HFFc6 (cell line): ENCODE measurements at regions not wholly inside any gene's neighbourhood (a gene's known extent, or its start where the extent isn't known, plus 50 kb on each side); places are given as distances from the start of the nearest gene placed in this dataset.

ENCODE experiments used
- DNase-seq: peaks from one replicate; pipeline ENCODE4 v3.0.0-alpha.2; 2018
- H3K27ac Mint-ChIP-seq: 2 replicates; pipeline ENCODE4 v1.8.0; 2020; ENCODE audit warnings: mild to moderate bottlenecking, mixed read lengths
- H3K27me3 Mint-ChIP-seq: 2 replicates; pipeline ENCODE4 v1.8.0; 2021; ENCODE audit warnings: mild to moderate bottlenecking, moderate library complexity, mixed read lengths; ENCODE audit not compliant: insufficient read depth
- H3K36me3 Mint-ChIP-seq: 2 replicates; pipeline ENCODE4 v1.8.0; 2021; ENCODE audit warnings: low read depth, mixed read lengths
- H3K4me1 Mint-ChIP-seq: 2 replicates; pipeline ENCODE4 v1.8.0; 2020; ENCODE audit warnings: low read depth, mixed read lengths
- H3K4me3 Mint-ChIP-seq: 2 replicates; pipeline ENCODE4 v1.8.0; 2020; ENCODE audit warnings: mild to moderate bottlenecking, moderate library complexity, mixed read lengths
- H3K9me3 Mint-ChIP-seq: 2 replicates; pipeline ENCODE4 v1.8.0; 2020; ENCODE audit warnings: mild to moderate bottlenecking, mixed read lengths
- CTCF ChIP-seq: fragments of 200-600 bp; sonication (generic); IDR thresholded peaks from 2 replicates; pipeline ENCODE4 v1.5.0; 2021; ENCODE audit warnings: antibody characterized with exemption, mild to moderate bottlenecking

DNA sequence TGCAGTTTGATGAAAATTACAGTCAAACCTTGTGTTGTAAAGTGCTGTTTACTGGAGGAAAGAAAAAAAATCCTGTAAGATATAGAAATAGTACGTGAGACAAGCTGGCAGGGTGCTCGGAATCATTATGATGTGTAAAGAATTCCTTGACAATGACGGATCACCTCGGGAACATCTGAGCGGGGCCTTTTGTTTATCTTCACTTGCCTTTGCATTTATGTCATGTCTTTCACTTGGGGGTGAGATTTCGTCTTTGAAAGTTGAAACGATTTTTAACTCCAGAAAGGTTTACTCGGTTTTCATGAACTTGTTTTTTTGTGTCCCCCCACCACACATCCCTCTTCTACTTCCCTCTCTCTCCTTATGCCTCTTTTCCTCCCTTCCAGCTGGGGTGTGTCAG is 128.3 kb upstream of the VEPH1 start:
- peaks cover 13% of the 10 kb centered on the region for H3K27me3 Mint-ChIP-seq
- no peak for DNase-seq
- H3K36me3 Mint-ChIP-seq: no peaks in the 10 kb centered on the region
- H3K9me3 Mint-ChIP-seq: peaks cover 3% of the 10 kb centered on the region; the same call in 1 of the 2 replicates
- TF ChIP-seq CTCF: no peak
- no peak overlapping the region for H3K27ac Mint-ChIP-seq
- peak overlapping the region; percentile 1; the same call in 1 of the 2 replicates for H3K4me3 Mint-ChIP-seq
- H3K4me1 Mint-ChIP-seq: peaks cover 7% of the 10 kb centered on the region; the same call in 1 of the 2 replicates

DNA sequence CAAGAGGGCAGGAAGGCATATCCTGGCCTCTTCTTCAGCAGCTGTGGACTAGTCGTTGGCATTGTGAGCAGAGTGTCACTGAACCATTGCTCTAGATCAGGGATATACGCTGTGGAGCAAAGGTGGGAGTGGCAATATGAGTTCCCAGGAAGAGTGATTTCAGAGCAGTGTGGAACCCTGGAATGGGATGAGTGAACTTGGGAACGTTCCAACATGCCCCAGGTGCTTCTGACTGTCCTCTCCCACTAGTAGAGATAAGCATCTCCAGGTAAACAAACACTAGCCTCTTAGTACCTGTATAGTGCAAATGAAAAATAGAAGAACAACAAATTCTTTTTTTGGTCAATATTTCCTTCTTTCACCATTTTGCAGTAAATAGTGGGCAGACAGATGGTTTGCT is 123.6 kb upstream of the VEPH1 start:
- no peaks in the 10 kb centered on the region for H3K9me3 Mint-ChIP-seq
- peaks cover 13% of the 10 kb centered on the region; the same call in 1 of the 2 replicates for H3K4me1 Mint-ChIP-seq
- H3K27ac Mint-ChIP-seq: no peak overlapping the region
- H3K27me3 Mint-ChIP-seq: peaks cover 5% of the 10 kb centered on the region; the same call in 1 of the 2 replicates
- no peak for DNase-seq
- TF ChIP-seq CTCF: no peak
- no peaks in the 10 kb centered on the region for H3K36me3 Mint-ChIP-seq
- H3K4me3 Mint-ChIP-seq: no peak overlapping the region

DNA sequence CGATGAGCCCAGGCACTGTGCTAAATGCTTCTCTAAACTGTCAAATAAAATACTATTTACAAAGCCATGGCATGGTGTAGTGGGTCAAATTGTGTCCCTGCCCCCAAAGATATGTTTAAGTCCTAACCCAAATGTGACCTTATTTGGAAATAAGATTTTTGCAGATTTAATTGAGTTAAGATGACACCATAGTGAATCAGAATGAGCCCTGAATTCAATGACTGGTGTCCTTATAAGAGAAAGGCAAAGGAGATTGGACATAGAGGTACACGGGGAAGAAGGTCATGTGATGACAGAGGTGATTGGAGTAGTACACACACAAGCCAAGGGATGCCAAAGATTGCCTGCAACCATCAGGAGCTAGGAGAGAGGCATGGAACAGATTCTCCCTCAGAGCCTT is 121.6 kb upstream of the VEPH1 start:
- peaks cover 5% of the 10 kb centered on the region; the same call in 1 of the 2 replicates for H3K27me3 Mint-ChIP-seq

DNA sequence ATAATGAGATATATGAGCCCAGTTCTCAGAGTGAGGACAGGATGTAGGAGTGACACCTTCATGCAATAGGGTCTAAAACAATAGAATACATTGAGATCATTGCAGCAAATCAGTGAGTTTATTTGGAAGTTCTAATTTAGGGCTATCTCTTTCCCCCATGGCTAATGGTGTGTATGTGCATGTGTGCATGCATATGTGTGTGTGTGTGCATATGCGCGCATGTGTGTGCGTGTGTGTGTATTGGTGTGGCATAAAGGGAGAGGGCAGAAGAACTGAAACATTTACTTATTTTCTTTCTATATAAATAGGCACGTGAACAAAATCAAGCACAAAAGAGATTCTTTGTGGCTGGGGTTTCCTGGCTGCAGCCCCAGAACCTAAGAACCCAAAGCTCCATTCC is 115.7 kb upstream of the VEPH1 start:
- no peak for DNase-seq
- Mint-ChIP-seq H3K4me1 (peaks cover 25% of the 10 kb centered on the region), H3K4me3 (no peak overlapping the region), H3K9me3 (no peaks in the 10 kb centered on the region), H3K27me3 (peaks cover 5% of the 10 kb centered on the region; the same call in 1 of the 2 replicates), H3K36me3 (no peaks in the 10 kb centered on the region), H3K27ac (no peak overlapping the region)
- no peak for TF ChIP-seq CTCF

More for the DNA sequence above, 121.6 kb upstream of the VEPH1 start:
- Mint-ChIP-seq H3K36me3 (no peaks in the 10 kb centered on the region), H3K4me3 (no peak overlapping the region), H3K4me1 (peaks cover 13% of the 10 kb centered on the region), H3K27ac (no peak overlapping the region), H3K9me3 (no peaks in the 10 kb centered on the region)
- no peak for DNase-seq
- TF ChIP-seq CTCF: no peak

DNA sequence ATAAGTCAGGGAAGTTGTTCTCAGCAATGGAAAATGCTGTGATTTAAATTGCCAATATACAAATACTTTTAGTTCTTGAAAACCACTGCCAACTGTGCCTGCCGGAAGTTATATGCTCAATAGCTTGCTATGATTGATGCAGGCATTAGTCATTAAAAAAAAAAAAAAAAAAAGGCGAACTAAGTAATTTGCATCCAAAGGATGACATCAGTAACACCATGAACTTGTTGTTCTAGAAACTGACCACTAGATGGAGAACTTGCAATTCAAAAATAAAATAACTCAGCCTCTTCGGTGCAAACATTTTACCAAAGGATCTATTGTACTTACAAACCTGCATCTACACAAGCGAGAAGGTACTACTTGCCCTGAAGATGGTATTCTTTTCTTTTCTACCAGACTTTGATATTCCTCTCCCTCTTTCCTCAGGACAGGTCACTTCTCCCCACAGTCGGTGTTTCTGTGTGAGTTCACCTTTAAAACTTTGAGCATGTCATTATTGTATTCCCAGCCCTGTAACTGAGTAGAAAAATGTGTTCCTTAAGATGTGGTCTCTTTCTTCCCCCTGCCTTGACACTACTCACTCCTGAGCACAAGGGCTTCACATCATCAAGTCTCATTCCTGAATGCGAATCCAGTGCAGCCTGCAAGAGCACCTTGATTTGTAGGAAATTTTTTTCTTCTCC is 115.0 kb upstream of the VEPH1 start:
- H3K36me3 Mint-ChIP-seq: no peaks in the 10 kb centered on the region
- peaks cover 25% of the 10 kb centered on the region for H3K4me1 Mint-ChIP-seq
- peaks cover 5% of the 10 kb centered on the region; the same call in 1 of the 2 replicates for H3K27me3 Mint-ChIP-seq
- peak; percentile 73 for DNase-seq
- H3K9me3 Mint-ChIP-seq: no peaks in the 10 kb centered on the region
- no peak overlapping the region for H3K27ac Mint-ChIP-seq
- H3K4me3 Mint-ChIP-seq: peak overlapping the region; percentile 28; the same call in 1 of the 2 replicates
- TF ChIP-seq CTCF: peak; percentile 91
